ENCODE measurements at regions not wholly inside any gene's neighbourhood (a gene's known extent, or its start where the extent isn't known, plus 50 kb on each side); places are given as distances from the start of the nearest gene placed in this dataset.
A peak's percentile ranks its signal among the peaks of the same experiment; 100 is the strongest.

DNA sequence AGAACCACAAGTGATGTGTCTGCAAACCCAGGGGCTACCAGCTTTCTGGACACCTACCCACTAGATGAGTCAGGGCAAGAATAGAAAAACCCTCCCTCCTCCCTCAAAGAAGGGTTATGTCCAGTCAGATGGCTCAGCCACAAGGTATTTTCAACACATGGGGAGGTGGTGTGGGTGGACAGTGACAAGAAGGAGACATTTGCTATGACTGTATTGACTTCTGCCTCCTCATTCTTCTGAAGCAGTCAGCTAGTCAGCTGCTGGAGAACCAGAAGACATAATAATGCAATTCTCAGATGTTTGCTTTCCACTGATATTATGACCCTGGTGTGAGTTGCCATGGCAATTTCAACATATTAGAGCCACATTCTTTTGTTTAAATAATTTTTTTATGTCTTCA lies 66.7 kb upstream of the GOLGA8B start:
- no peak for TF ChIP-seq CTCF (IDR thresholded peaks at IDR 0.05; ENCODE audit: insufficient read depth, low read length, poor library complexity, severe bottlenecking)
- Histone ChIP-seq H3K36me3 (ENCODE audit: control insufficient read depth, insufficient read depth, low read length) (no peaks in the 10 kb centered on the region), H3K4me3 (ENCODE audit: low read depth, low read length) (no peak overlapping the region), H3K27me3 (ENCODE audit: control insufficient read depth, insufficient read depth, low read length) (no peaks in the 10 kb centered on the region)
- DNase-seq (ENCODE audit: low read depth): peak; percentile 18

- DNase-seq (ENCODE audit: low read depth): no peak
- H3K4me3 ChIP-seq (ENCODE audit: low read depth, low read length): no peak overlapping the region
- H3K36me3 ChIP-seq (ENCODE audit: control insufficient read depth, insufficient read depth, low read length): no peaks in the 10 kb centered on the region
- no peak for TF ChIP-seq CTCF (IDR thresholded peaks at IDR 0.05; ENCODE audit: insufficient read depth, low read length, poor library complexity, severe bottlenecking)
- H3K27me3 ChIP-seq (ENCODE audit: control insufficient read depth, insufficient read depth, low read length): no peaks in the 10 kb centered on the region
Measured at GRCh38 chr15:34648294-34648631, 64.8 kb upstream of the GOLGA8B start.

DNA sequence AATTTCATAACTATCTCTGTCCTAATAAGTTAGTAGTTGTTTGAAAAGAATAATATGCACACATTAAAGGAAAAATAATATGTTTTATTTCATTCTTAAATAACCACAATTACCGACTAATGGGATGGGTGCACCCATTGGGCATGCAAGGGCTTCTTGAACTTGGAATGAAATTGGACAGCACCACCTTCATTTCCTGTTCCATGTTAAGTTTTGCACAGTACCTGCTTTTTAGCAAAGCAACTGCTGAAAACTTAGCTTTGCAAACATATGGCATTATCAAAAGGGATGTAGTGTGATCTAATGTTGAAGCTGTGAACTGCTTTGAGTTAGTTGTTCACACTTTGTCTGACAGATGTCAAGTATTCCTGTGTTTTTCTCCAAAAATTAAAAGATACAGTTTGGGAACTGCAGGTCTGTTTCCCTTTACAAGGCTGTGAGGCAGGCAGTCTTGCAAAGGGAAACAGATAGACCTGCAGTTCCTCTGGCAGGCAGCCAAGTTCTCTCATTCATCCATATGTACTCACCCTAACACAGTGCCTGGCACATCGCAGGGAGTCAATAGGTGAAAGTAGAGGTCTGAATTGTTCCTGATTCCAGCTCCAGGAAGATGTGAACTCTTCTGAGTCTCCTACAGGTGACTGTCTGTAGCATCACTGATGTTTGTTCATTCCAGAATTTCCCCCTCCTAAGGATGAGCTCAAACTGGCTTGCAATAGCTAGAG lies 64.3 kb upstream of the GOLGA8B start:
- no peak for TF ChIP-seq CTCF (IDR thresholded peaks at IDR 0.05; ENCODE audit: insufficient read depth, low read length, poor library complexity, severe bottlenecking)
- Histone ChIP-seq H3K36me3 (ENCODE audit: control insufficient read depth, insufficient read depth, low read length) (no peaks in the 10 kb centered on the region), H3K4me3 (ENCODE audit: low read depth, low read length) (no peak overlapping the region), H3K27me3 (ENCODE audit: control insufficient read depth, insufficient read depth, low read length) (no peaks in the 10 kb centered on the region)
- no peak for DNase-seq (ENCODE audit: low read depth)

DNA sequence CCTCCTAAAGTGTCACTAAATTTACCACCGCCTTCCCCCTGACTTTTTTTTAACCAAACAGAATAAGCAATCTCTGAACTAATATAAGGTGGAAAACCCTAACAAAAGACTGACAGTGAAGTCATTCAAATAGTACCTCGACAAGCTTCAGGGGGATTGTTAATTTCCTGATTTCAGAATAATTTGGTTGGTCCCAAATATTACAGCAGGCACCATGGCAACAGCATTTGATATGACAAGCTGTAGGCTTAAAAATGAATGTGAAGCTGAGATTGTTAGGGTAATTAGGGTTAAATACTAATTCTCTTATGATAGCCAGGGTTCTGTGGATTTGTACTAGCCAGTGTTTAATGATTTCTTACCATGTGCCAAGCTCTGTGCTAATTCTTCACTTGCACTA lies 63.5 kb upstream of the GOLGA8B start:
- TF ChIP-seq CTCF (IDR thresholded peaks at IDR 0.05; ENCODE audit: insufficient read depth, low read length, poor library complexity, severe bottlenecking): no peak
- no peak overlapping the region for H3K4me3 ChIP-seq (ENCODE audit: low read depth, low read length)
- no peaks in the 10 kb centered on the region for H3K36me3 ChIP-seq (ENCODE audit: control insufficient read depth, insufficient read depth, low read length)
- DNase-seq (ENCODE audit: low read depth): no peak
- H3K27me3 ChIP-seq (ENCODE audit: control insufficient read depth, insufficient read depth, low read length): no peaks in the 10 kb centered on the region

DNA sequence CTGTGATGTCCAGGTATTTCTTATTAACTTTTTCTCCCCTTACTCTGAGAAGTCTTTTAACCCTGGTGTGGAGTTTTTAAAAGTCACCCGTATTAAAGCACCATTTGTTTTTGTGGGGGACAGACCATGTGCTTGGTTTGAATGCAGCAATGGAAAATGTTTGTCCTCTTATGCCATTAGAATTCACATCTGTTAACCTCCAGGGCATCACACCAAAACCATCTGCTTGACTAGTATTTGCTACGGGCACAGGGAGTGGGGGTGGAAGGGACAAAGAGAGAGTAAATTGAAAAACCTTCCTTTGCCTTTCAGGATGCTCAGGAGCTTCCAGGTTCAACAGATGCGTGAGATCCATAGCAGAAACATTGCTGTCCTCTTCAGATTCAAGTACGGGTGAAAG lies 61.4 kb upstream of the GOLGA8B start:
- no peak for TF ChIP-seq CTCF (IDR thresholded peaks at IDR 0.05; ENCODE audit: insufficient read depth, low read length, poor library complexity, severe bottlenecking)
- H3K4me3 ChIP-seq (ENCODE audit: low read depth, low read length): no peak overlapping the region

GRCh38 chr15:34644061-34644460 lies 60.6 kb upstream of the GOLGA8B start:
- DNase-seq (ENCODE audit: low read depth): peak; percentile 34
- Histone ChIP-seq H3K4me3 (ENCODE audit: low read depth, low read length) (no peak overlapping the region), H3K27me3 (ENCODE audit: control insufficient read depth, insufficient read depth, low read length) (no peaks in the 10 kb centered on the region), H3K36me3 (ENCODE audit: control insufficient read depth, insufficient read depth, low read length) (no peaks in the 10 kb centered on the region)
- TF ChIP-seq CTCF (IDR thresholded peaks at IDR 0.05; ENCODE audit: insufficient read depth, low read length, poor library complexity, severe bottlenecking): no peak

More for the DNA sequence above, 61.4 kb upstream of the GOLGA8B start:
- no peak for DNase-seq (ENCODE audit: low read depth)
- H3K27me3 ChIP-seq (ENCODE audit: control insufficient read depth, insufficient read depth, low read length): no peaks in the 10 kb centered on the region
- no peaks in the 10 kb centered on the region for H3K36me3 ChIP-seq (ENCODE audit: control insufficient read depth, insufficient read depth, low read length)

Data from kidney epithelial cell (primary cell).